GM21423 (cell line): ENCODE measurements at regions not wholly inside any gene's neighbourhood (a gene's known extent, or its start where the extent isn't known, plus 50 kb on each side); places are given as distances from the start of the nearest gene placed in this dataset.

Source experiments
- ATAC-seq: cut with Tn5 transposase; IDR thresholded peaks from one replicate; pipeline ENCODE4 v1.9.1; 2021; ENCODE audit warnings: mild to moderate bottlenecking, moderate library complexity; ENCODE audit not compliant: unreplicated experiment

- ATAC-seq = no peak
Observed at GRCh38 chr22:47474895-47475294, 712.4 kb downstream of the TBC1D22A start.

GRCh38 chr22:47474464-47474863 lies 712.0 kb downstream of the TBC1D22A start:
- no peak for ATAC-seq

- ATAC-seq = no peak
Observed at GRCh38 chr22:47472636-47473035, 710.2 kb downstream of the TBC1D22A start.

- no peak for ATAC-seq
Observed at GRCh38 chr22:47471406-47471805, 709.0 kb downstream of the TBC1D22A start.

- no peak for ATAC-seq
Observed at GRCh38 chr22:47465809-47466208, 703.4 kb downstream of the TBC1D22A start.

GRCh38 chr22:47465222-47465621 lies 702.8 kb downstream of the TBC1D22A start:
- no peak for ATAC-seq

- ATAC-seq = no peak
Observed at GRCh38 chr22:47463220-47463619, 700.8 kb downstream of the TBC1D22A start.

- no peak for ATAC-seq
Observed at GRCh38 chr22:47460861-47461260, 698.4 kb downstream of the TBC1D22A start.

GRCh38 chr22:47460176-47460575 lies 697.7 kb downstream of the TBC1D22A start:
- ATAC-seq = no peak

- no peak for ATAC-seq
Observed at GRCh38 chr22:47458348-47458747, 695.9 kb downstream of the TBC1D22A start.

- no peak for ATAC-seq
Observed at GRCh38 chr22:47457509-47458300, 695.3 kb downstream of the TBC1D22A start.

- no peak for ATAC-seq
Observed at GRCh38 chr22:47457021-47457420, 694.6 kb downstream of the TBC1D22A start.

- no peak for ATAC-seq
Observed at GRCh38 chr22:47456031-47456430, 693.6 kb downstream of the TBC1D22A start.

- ATAC-seq = no peak
Observed at GRCh38 chr22:47453049-47453448, 690.6 kb downstream of the TBC1D22A start.

- ATAC-seq = no peak
Observed at GRCh38 chr22:47452184-47452583, 689.7 kb downstream of the TBC1D22A start.

GRCh38 chr22:47450876-47451475 lies 688.5 kb downstream of the TBC1D22A start:
- no peak for ATAC-seq

GRCh38 chr22:47449508-47450270 lies 687.2 kb downstream of the TBC1D22A start:
- ATAC-seq = no peak

GRCh38 chr22:47448231-47449223 lies 686.1 kb downstream of the TBC1D22A start:
- no peak for ATAC-seq

GRCh38 chr22:47446821-47447810 lies 684.7 kb downstream of the TBC1D22A start:
- ATAC-seq = no peak
